ENCODE measurements at regions not wholly inside any gene's neighbourhood (a gene's known extent, or its start where the extent isn't known, plus 50 kb on each side); places are given as distances from the start of the nearest gene placed in this dataset.

GRCh38 chr18:42264497-42264896 lies 309.5 kb downstream of the PIK3C3 start:
- TF ChIP-seq, protein P1, sequence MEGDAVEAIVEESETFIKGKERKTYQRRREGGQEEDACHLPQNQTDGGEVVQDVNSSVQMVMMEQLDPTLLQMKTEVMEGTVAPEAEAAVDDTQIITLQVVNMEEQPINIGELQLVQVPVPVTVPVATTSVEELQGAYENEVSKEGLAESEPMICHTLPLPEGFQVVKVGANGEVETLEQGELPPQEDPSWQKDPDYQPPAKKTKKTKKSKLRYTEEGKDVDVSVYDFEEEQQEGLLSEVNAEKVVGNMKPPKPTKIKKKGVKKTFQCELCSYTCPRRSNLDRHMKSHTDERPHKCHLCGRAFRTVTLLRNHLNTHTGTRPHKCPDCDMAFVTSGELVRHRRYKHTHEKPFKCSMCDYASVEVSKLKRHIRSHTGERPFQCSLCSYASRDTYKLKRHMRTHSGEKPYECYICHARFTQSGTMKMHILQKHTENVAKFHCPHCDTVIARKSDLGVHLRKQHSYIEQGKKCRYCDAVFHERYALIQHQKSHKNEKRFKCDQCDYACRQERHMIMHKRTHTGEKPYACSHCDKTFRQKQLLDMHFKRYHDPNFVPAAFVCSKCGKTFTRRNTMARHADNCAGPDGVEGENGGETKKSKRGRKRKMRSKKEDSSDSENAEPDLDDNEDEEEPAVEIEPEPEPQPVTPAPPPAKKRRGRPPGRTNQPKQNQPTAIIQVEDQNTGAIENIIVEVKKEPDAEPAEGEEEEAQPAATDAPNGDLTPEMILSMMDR (IDR thresholded peaks at IDR 0.05) = no peak
- no peak for TF ChIP-seq POLR2A (IDR thresholded peaks at IDR 0.05)

All from testis (tissue), 2 donors.